Uterus (tissue), 2 donors: ENCODE measurements at regions not wholly inside any gene's neighbourhood (a gene's known extent, or its start where the extent isn't known, plus 50 kb on each side); places are given as distances from the start of the nearest gene placed in this dataset.

Experiments
- CTCF ChIP-seq, 4 experiments: fragments of 200-600 bp in 2 of 4; fragments of 450-650 bp in 2 of 4; sonication (generic) in 2 of 4; IDR thresholded peaks; one replicate each; pipeline ENCODE4 v1.5.1; 2016 to 2019; ENCODE audit warnings: antibody characterized with exemption in 4 of 4, mild to moderate bottlenecking in 2 of 4, moderate library complexity in 1 of 4
- POLR2A ChIP-seq, 2 donors: fragments of 450-650 bp; IDR thresholded peaks; one replicate each; pipeline ENCODE4 v1.6.1; 2016; ENCODE audit warnings: antibody characterized with exemption in 2 of 2, mild to moderate bottlenecking in 1 of 2, moderate library complexity in 1 of 2

- TF ChIP-seq CTCF (IDR thresholded peaks at IDR 0.05) (no peak), POLR2A (IDR thresholded peaks at IDR 0.05) (no peak)
Observed at GRCh38 chr3:40803311-40803710, 278.6 kb downstream of the ZNF621 start.
